GM23338 (cell line): ENCODE measurements at regions not wholly inside any gene's neighbourhood (a gene's known extent, or its start where the extent isn't known, plus 50 kb on each side); places are given as distances from the start of the nearest gene placed in this dataset.

ENCODE experiments used
- ATAC-seq: fragments of 200-7000 bp; cut with Tn5 transposase; 3 replicates; pipeline ENCODE4 v1.9.1; 2020
- DNase-seq: peaks from one replicate; pipeline ENCODE4 v3.0.0-alpha.2; 2015; ENCODE audit warnings: low spot score
- H2AFZ ChIP-seq: fragments of 200-600 bp; sonication (generic); 2 replicates; pipeline ENCODE4 v1.8.0; 2016; ENCODE audit warnings: antibody characterized with exemption, mild to moderate bottlenecking, moderate library complexity
- H3F3A ChIP-seq: fragments of 200-600 bp; sonication (generic); replicated peaks from 2 replicates; pipeline ENCODE4 v1.8.0; 2017; ENCODE audit warnings: antibody characterized with exemption, mixed run types, low read depth
- H3K27ac ChIP-seq: fragments of 200-600 bp; sonication (generic); 2 replicates; pipeline ENCODE4 v1.6.1; 2016; ENCODE audit warnings: low read depth
- H3K27me3 ChIP-seq: fragments of 200-600 bp; sonication (generic); 2 replicates; pipeline ENCODE4 v1.8.0; 2016; ENCODE audit warnings: mild to moderate bottlenecking, mixed run types, moderate library complexity; ENCODE audit not compliant: insufficient read depth
- H3K36me3 ChIP-seq: fragments of 200-600 bp; sonication (generic); 2 replicates; pipeline ENCODE4 v1.8.0; 2016; ENCODE audit warnings: mild to moderate bottlenecking; ENCODE audit not compliant: insufficient read depth
- H3K4me1 ChIP-seq: fragments of 200-600 bp; sonication (generic); 2 replicates; pipeline ENCODE4 v1.8.0; 2016; ENCODE audit warnings: mild to moderate bottlenecking, moderate library complexity; ENCODE audit not compliant: insufficient read depth
- H3K4me2 ChIP-seq: fragments of 200-600 bp; sonication (generic); 2 replicates; pipeline ENCODE4 v1.7.1; 2017; ENCODE audit warnings: mixed run types
- H3K4me3 ChIP-seq: fragments of 200-600 bp; sonication (generic); 2 replicates; pipeline ENCODE4 v1.6.1; 2016; ENCODE audit warnings: mixed run types
- H3K79me2 ChIP-seq: fragments of 200-600 bp; sonication (generic); replicated peaks from 2 replicates; pipeline ENCODE4 v1.8.0; 2017; ENCODE audit warnings: mild to moderate bottlenecking; ENCODE audit not compliant: insufficient read depth
- H3K9me2 ChIP-seq: fragments of 200-600 bp; sonication (generic); 2 replicates; pipeline ENCODE4 v1.8.0; 2017; ENCODE audit not compliant: insufficient read depth
- H4K20me1 ChIP-seq: fragments of 200-600 bp; sonication (generic); replicated peaks from 2 replicates; pipeline ENCODE4 v1.8.0; 2017; ENCODE audit warnings: mild to moderate bottlenecking; ENCODE audit not compliant: insufficient read depth
- H3K27ac Mint-ChIP-seq: 2 replicates; pipeline ENCODE4 v1.8.0; 2020; ENCODE audit warnings: inconsistent platforms, mild to moderate bottlenecking, moderate library complexity, mixed read lengths
- H3K27me3 Mint-ChIP-seq: 3 replicates; pipeline ENCODE4 v1.8.0; 2022; ENCODE audit warnings: low read depth, mild to moderate bottlenecking, moderate library complexity, mixed read lengths, inconsistent platforms; ENCODE audit not compliant: insufficient read depth, poor library complexity
- H3K36me3 Mint-ChIP-seq: 3 replicates; pipeline ENCODE4 v1.8.0; 2021; ENCODE audit warnings: low read depth, mild to moderate bottlenecking, inconsistent platforms, moderate library complexity, mixed read lengths
- H3K4me1 Mint-ChIP-seq: 3 replicates; pipeline ENCODE4 v1.8.0; 2020; ENCODE audit warnings: mild to moderate bottlenecking, inconsistent platforms, mixed read lengths
- H3K4me3 Mint-ChIP-seq: 3 replicates; pipeline ENCODE4 v1.8.0; 2021; ENCODE audit warnings: moderate library complexity, mild to moderate bottlenecking, inconsistent platforms, mixed read lengths
- H3K9me3 Mint-ChIP-seq: 3 replicates; pipeline ENCODE4 v1.8.0; 2020; ENCODE audit warnings: moderate library complexity, mild to moderate bottlenecking, inconsistent platforms, mixed read lengths
- CREB1 ChIP-seq: fragments of 250-450 bp; sonication (Bioruptor Pico); IDR thresholded peaks from 2 replicates; pipeline ENCODE4 v1.5.0; 2020; ENCODE audit warnings: low read depth, mild to moderate bottlenecking, moderate library complexity
- EZH2 ChIP-seq: fragments of 200-600 bp; sonication (generic); IDR thresholded peaks from one replicate; pipeline ENCODE4 v1.8.0; 2017; ENCODE audit warnings: antibody characterized with exemption, mild to moderate bottlenecking, low read depth; ENCODE audit not compliant: unreplicated experiment
- EZH2phosphoT487 ChIP-seq: fragments of 200-600 bp; sonication (generic); IDR thresholded peaks from one replicate; pipeline ENCODE4 v1.8.1; 2018; ENCODE audit warnings: antibody characterized with exemption; ENCODE audit not compliant: unreplicated experiment
- JUNB ChIP-seq: IDR thresholded peaks from one replicate; pipeline ENCODE4 v1.6.1; 2016; ENCODE audit warnings: antibody characterized with exemption; ENCODE audit not compliant: unreplicated experiment
- NANOG ChIP-seq: IDR thresholded peaks from 2 replicates; pipeline ENCODE4 v1.6.1; 2016; ENCODE audit warnings: antibody characterized with exemption, borderline replicate concordance
- POLR2AphosphoS5 ChIP-seq: IDR thresholded peaks from 2 replicates; pipeline ENCODE4 v1.6.1; 2016; ENCODE audit warnings: antibody characterized with exemption, low read depth
- STAT1 ChIP-seq: IDR thresholded peaks from one replicate; pipeline ENCODE4 v1.6.1; 2016; ENCODE audit warnings: antibody characterized with exemption; ENCODE audit not compliant: unreplicated experiment
- ZNF114 ChIP-seq: fragments of 250-450 bp; sonication (Bioruptor Pico); IDR thresholded peaks from 2 replicates; pipeline ENCODE4 v1.5.0; 2020; ENCODE audit warnings: mild to moderate bottlenecking, moderate library complexity
- ZNF331 ChIP-seq: fragments of 250-450 bp; sonication (Bioruptor Pico); IDR thresholded peaks from 2 replicates; pipeline ENCODE4 v1.5.0; 2020; ENCODE audit warnings: low read depth, mild to moderate bottlenecking, moderate library complexity
- TF ChIP-seq, protein P1 (sequence below), 2 experiments: fragments of 200-600 bp in 1 of 2; sonication (generic) in 1 of 2; conservative IDR thresholded peaks; 2 replicates each; pipeline versions ENCODE4 v1.5.1 to v1.6.1; 2016 to 2017; ENCODE audit warnings: antibody characterized with exemption in 2 of 2, low read depth in 2 of 2, mild to moderate bottlenecking in 2 of 2, moderate library complexity in 1 of 2
- TF ChIP-seq, protein P2 (sequence below): IDR thresholded peaks from 2 replicates; pipeline ENCODE4 v1.6.1; 2016; ENCODE audit warnings: antibody characterized with exemption
- TF ChIP-seq, protein P3 (sequence below): IDR thresholded peaks from one replicate; pipeline ENCODE4 v1.6.1; 2018; ENCODE audit warnings: antibody characterized with exemption; ENCODE audit not compliant: unreplicated experiment
- TF ChIP-seq, protein P4 (sequence below): fragments of 250-450 bp; sonication (Bioruptor Pico); IDR thresholded peaks from 2 replicates; pipeline ENCODE4 v1.5.0; 2020; ENCODE audit warnings: mild to moderate bottlenecking, moderate library complexity

DNA sequence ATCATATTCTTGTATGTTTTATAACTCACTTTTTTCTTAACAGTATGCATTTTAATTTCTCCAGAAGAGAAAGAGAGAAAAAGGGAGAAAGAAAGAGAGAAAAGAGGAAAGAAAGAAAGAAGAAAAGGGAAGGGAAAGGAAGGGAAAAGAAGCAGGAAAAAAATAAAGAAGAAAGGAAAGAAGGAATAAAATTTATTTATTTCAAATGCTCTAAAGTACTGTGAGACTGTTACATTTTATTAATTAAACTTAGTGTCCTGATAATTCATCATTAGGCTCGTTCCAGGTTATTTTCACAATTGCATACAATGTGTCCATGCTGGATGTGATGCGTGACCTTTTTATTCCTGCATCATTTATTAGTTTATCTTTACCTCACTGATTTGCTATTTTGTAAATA, 1023.4 kb upstream of the KLHL29 start:
- H3K36me3 Mint-ChIP-seq: no peaks in the 10 kb centered on the region
- H3K27me3 Mint-ChIP-seq: no peaks in the 10 kb centered on the region
- H3K79me2 ChIP-seq: no peaks in the 10 kb centered on the region
- no peak for TF ChIP-seq NANOG
- TF ChIP-seq POLR2AphosphoS5: no peak
- TF ChIP-seq, protein P1, sequence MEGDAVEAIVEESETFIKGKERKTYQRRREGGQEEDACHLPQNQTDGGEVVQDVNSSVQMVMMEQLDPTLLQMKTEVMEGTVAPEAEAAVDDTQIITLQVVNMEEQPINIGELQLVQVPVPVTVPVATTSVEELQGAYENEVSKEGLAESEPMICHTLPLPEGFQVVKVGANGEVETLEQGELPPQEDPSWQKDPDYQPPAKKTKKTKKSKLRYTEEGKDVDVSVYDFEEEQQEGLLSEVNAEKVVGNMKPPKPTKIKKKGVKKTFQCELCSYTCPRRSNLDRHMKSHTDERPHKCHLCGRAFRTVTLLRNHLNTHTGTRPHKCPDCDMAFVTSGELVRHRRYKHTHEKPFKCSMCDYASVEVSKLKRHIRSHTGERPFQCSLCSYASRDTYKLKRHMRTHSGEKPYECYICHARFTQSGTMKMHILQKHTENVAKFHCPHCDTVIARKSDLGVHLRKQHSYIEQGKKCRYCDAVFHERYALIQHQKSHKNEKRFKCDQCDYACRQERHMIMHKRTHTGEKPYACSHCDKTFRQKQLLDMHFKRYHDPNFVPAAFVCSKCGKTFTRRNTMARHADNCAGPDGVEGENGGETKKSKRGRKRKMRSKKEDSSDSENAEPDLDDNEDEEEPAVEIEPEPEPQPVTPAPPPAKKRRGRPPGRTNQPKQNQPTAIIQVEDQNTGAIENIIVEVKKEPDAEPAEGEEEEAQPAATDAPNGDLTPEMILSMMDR (conservative IDR thresholded peaks at IDR 0.05; ENCODE audit: low read depth in 2 of 2): no peak
- TF ChIP-seq, protein P2, sequence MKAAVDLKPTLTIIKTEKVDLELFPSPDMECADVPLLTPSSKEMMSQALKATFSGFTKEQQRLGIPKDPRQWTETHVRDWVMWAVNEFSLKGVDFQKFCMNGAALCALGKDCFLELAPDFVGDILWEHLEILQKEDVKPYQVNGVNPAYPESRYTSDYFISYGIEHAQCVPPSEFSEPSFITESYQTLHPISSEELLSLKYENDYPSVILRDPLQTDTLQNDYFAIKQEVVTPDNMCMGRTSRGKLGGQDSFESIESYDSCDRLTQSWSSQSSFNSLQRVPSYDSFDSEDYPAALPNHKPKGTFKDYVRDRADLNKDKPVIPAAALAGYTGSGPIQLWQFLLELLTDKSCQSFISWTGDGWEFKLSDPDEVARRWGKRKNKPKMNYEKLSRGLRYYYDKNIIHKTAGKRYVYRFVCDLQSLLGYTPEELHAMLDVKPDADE: no peak
- TF ChIP-seq EZH2phosphoT487: no peak
- TF ChIP-seq, protein P3, sequence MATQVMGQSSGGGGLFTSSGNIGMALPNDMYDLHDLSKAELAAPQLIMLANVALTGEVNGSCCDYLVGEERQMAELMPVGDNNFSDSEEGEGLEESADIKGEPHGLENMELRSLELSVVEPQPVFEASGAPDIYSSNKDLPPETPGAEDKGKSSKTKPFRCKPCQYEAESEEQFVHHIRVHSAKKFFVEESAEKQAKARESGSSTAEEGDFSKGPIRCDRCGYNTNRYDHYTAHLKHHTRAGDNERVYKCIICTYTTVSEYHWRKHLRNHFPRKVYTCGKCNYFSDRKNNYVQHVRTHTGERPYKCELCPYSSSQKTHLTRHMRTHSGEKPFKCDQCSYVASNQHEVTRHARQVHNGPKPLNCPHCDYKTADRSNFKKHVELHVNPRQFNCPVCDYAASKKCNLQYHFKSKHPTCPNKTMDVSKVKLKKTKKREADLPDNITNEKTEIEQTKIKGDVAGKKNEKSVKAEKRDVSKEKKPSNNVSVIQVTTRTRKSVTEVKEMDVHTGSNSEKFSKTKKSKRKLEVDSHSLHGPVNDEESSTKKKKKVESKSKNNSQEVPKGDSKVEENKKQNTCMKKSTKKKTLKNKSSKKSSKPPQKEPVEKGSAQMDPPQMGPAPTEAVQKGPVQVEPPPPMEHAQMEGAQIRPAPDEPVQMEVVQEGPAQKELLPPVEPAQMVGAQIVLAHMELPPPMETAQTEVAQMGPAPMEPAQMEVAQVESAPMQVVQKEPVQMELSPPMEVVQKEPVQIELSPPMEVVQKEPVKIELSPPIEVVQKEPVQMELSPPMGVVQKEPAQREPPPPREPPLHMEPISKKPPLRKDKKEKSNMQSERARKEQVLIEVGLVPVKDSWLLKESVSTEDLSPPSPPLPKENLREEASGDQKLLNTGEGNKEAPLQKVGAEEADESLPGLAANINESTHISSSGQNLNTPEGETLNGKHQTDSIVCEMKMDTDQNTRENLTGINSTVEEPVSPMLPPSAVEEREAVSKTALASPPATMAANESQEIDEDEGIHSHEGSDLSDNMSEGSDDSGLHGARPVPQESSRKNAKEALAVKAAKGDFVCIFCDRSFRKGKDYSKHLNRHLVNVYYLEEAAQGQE: no peak
- TF ChIP-seq, protein P4, sequence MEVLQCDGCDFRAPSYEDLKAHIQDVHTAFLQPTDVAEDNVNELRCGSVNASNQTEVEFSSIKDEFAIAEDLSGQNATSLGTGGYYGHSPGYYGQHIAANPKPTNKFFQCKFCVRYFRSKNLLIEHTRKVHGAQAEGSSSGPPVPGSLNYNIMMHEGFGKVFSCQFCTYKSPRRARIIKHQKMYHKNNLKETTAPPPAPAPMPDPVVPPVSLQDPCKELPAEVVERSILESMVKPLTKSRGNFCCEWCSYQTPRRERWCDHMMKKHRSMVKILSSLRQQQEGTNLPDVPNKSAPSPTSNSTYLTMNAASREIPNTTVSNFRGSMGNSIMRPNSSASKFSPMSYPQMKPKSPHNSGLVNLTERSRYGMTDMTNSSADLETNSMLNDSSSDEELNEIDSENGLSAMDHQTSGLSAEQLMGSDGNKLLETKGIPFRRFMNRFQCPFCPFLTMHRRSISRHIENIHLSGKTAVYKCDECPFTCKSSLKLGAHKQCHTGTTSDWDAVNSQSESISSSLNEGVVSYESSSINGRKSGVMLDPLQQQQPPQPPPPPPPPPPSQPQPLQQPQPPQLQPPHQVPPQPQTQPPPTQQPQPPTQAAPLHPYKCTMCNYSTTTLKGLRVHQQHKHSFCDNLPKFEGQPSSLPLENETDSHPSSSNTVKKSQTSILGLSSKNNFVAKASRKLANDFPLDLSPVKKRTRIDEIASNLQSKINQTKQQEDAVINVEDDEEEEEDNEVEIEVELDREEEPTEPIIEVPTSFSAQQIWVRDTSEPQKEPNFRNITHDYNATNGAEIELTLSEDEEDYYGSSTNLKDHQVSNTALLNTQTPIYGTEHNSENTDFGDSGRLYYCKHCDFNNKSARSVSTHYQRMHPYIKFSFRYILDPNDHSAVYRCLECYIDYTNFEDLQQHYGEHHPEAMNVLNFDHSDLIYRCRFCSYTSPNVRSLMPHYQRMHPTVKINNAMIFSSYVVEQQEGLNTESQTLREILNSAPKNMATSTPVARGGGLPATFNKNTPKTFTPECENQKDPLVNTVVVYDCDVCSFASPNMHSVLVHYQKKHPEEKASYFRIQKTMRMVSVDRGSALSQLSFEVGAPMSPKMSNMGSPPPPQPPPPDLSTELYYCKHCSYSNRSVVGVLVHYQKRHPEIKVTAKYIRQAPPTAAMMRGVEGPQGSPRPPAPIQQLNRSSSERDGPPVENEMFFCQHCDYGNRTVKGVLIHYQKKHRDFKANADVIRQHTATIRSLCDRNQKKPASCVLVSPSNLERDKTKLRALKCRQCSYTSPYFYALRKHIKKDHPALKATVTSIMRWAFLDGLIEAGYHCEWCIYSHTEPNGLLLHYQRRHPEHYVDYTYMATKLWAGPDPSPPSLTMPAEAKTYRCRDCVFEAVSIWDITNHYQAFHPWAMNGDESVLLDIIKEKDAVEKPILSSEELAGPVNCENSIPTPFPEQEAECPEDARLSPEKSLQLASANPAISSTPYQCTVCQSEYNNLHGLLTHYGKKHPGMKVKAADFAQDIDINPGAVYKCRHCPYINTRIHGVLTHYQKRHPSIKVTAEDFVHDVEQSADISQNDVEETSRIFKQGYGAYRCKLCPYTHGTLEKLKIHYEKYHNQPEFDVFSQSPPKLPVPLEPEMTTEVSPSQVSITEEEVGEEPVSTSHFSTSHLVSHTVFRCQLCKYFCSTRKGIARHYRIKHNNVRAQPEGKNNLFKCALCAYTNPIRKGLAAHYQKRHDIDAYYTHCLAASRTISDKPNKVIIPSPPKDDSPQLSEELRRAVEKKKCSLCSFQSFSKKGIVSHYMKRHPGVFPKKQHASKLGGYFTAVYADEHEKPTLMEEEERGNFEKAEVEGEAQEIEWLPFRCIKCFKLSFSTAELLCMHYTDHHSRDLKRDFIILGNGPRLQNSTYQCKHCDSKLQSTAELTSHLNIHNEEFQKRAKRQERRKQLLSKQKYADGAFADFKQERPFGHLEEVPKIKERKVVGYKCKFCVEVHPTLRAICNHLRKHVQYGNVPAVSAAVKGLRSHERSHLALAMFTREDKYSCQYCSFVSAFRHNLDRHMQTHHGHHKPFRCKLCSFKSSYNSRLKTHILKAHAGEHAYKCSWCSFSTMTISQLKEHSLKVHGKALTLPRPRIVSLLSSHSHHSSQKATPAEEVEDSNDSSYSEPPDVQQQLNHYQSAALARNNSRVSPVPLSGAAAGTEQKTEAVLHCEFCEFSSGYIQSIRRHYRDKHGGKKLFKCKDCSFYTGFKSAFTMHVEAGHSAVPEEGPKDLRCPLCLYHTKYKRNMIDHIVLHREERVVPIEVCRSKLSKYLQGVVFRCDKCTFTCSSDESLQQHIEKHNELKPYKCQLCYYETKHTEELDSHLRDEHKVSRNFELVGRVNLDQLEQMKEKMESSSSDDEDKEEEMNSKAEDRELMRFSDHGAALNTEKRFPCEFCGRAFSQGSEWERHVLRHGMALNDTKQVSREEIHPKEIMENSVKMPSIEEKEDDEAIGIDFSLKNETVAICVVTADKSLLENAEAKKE (CRISPR knock-in tag): no peak
- no peak for TF ChIP-seq JUNB
- TF ChIP-seq ZNF114 (CRISPR knock-in tag): no peak
- no peak for TF ChIP-seq STAT1
- no peak for TF ChIP-seq CREB1
- no peak for TF ChIP-seq EZH2
- no peak for TF ChIP-seq ZNF331 (CRISPR knock-in tag)
- H3K27me3 ChIP-seq: no peaks in the 10 kb centered on the region
- no peak overlapping the region for H3K4me2 ChIP-seq
- no peak overlapping the region for H2AFZ ChIP-seq
- H3K27ac Mint-ChIP-seq: no peak overlapping the region
- no peaks in the 10 kb centered on the region for H3K36me3 ChIP-seq
- H3K4me1 ChIP-seq: no peaks in the 10 kb centered on the region
- H3K4me3 Mint-ChIP-seq: no peak overlapping the region
- no peaks in the 10 kb centered on the region for H3K9me2 ChIP-seq
- ATAC-seq (no peak), DNase-seq (no peak)
- H3K4me1 Mint-ChIP-seq: peaks cover 18% of the 10 kb centered on the region
- H3K27ac ChIP-seq: no peak overlapping the region
- no peaks in the 10 kb centered on the region for H3K9me3 Mint-ChIP-seq
- no peaks in the 10 kb centered on the region for H4K20me1 ChIP-seq
- H3F3A ChIP-seq: no peaks in the 10 kb centered on the region
- H3K4me3 ChIP-seq: no peak overlapping the region
